ENCODE measurements at regions not wholly inside any gene's neighbourhood (a gene's known extent, or its start where the extent isn't known, plus 50 kb on each side); places are given as distances from the start of the nearest gene placed in this dataset.
"Not testable (repeated sequence)": the region's sequence is repeated elsewhere in the genome, so short reads cannot be mapped to it uniquely, and the experiment has no call there.

DNA sequence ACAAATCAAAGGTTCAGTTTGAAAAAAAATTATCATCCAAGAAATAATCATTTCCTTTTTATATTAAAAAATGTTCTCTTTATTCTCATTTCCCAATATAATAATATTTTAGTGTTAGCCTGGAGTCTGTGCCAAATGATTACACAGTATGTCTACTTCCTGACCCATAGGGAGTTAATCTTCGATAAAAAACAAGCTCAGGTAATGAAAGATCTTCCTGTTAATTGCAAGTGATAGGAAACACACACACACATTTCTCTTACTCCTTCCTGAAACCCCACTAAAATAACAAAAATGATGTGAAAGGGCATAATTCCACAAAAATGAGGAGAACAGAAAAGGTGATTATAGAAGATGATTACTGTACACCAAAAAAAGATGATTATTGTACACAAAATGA is 123.5 kb upstream of the CXADR start:
- DNase-seq: no peak

DNA sequence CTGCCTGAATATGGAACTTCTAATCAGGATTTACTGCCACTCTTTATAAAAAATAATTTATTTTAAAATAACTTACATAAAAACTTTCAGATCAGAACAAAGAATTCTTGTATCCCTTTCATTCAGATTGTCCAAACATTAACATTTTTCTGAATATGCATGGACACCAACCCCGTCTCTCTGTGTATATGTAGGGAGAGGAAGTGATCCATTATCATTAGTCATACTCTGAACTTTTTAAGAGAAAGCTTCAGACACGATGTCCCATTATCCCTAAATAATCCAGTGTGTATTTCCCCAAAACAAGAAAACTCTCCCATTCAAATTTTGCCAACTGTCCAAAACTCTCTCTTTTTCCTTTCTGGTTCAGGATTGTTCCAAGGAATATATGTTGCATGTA is 122.3 kb upstream of the CXADR start:
- no peak for DNase-seq

DNA sequence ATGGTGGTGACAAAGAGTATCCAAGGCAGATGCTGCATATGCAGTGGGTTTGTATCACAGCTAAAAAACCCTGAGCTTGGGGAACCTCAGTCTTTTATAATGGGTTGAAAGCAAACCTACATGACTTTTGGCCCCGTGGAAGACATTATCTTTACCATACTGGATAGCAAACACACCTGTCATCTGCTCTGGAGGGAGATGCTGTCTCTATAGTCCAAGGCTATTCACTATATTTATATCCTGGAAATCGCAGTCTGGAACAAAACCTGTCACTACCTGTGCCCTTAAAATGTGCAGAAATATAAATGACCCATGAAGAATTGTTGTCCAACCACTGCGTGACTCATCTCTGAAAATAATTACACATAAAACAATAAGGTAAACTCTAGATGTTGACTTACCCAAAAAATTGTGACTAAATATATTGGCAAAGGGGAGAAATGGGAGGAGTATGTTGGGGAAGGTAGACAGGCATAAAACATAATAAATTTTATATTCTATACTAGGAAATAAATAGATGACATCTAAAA is 121.0 kb upstream of the CXADR start:
- DNase-seq: no peak

DNA sequence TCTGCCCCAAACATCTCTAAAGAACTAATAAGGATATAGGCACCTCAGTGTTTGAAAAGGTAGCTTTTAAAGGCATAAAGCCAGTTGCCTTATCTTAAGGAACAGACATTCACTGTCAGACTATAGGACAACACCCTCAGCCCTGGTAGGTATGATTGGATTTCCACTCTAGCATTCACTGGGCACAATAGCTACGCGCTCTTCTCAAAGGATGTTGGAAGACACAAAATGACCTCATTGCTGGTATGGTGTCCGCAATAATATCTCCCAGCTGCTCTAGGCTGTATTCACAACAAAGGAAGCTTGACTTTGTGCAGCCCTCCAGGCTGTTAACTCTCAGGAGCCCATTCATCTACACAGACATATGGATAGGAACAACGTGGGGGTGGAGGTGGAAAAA is 119.4 kb upstream of the CXADR start:
- DNase-seq: no peak

DNA sequence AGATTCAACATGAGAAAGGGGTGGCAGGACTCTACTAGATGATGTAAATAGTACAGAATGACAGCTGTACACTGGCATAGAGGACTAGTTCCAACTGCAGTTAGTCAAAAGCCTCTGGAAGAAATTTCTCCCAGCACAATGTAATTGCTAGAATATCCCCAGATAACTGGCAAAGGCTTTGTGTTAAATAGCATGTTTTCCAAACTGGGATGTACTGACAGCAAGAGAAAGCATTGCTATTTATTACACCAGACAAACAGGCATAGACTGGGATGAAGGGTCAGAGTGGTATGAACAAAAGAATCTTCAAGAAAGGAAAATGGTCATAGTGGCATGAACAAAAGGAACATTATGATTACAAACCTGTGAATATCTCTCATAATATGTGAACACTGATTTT is 115.9 kb upstream of the CXADR start:
- no peak for DNase-seq

DNA sequence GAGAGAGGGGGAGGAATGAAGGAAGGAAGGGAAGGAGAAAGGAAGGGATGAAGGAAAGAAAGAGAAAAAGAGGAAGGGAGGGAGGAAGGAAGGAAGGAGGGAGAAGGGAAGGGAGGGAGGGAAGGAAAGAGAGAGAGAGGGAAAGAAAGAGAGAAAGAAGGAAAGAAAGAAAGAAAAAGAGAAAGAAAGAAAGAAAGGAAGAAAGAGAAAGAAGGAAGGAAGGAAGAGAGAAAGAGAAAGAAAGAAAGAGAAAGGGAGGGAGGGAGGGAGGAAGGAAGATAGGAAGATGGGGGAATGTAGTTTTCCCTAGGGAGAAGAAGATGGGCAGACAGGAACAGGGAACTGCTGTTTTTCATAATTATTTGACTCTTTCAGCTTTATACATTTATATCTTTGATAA is 115.1 kb upstream of the CXADR start:
- DNase-seq: no peak

DNA sequence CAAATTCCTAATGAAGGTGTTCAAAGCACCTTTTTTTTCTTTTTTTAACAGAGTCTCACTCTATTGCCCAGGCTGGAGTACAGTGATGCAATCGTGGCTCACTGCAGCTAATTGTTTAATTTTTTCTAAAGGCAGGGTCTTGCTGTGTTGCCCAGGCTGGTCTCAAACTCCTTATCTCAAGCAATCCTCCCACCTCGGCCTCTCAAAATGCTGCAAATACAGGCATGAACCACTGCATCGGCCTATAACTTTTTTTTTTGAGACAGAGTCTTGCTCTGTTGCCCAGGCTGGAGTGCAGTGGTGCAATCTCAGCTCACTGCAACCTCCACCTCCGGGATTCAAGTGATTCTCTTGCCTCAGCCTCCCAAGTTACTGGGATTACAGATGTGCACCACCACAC is 113.9 kb upstream of the CXADR start:
- not testable (repeated sequence) for DNase-seq

DNA sequence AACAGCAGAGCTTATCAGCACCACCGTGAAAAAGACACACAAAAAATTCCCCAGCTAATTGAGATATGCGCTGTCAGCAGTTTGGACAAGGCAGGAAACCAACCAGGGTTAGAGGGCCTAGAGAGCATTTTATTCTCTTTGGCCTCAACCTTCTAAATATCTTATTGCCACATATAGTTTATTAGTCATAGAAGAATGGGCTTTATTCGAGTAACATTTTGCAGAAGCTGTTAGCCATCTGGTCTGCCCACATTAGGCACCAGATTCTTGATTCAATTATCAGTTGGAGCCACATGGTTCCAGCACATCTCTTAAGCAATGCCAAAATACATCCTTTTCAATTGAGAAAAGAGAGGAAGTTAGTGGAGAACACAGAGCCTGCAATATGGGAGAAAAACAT is 109.9 kb upstream of the CXADR start:
- no peak for DNase-seq

DNA sequence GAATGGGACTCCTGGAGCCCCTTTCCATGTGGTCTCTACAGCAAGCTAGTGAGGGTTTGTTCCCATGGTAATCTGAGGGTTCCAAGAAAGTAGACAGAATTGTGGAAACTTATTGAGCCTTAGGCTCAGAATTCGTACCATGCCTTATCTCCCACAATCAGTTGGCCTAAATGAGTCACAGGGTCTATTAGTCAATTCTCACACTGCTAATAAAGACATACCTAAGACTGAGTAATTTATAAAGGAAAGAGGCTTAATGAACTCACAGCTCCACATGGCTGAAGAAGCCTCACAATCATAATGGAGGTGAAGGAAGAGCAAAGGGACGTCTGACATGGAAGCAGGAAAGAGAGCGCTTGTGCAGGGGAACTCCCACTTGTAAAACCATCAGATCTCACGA is 106.6 kb upstream of the CXADR start:
- no peak for DNase-seq

DNA sequence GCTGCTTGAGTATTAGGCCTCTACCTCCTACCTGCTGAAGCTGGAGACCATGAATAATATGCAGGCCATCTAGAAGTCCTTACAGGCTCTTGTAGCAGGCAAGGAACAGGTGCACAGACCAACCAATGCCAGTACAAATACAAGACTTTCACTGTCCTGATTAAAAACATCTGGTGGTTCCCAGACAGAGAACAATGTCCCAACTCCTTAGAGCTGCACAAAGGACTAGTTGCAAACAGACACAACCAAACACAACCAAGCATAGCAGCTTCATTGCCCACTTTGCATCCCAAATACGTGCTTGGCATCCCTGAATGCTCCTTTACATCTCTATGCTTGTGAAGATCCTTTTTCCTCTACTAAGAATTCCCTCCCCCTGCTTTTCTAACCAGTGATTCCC is 98.1 kb upstream of the CXADR start:
- DNase-seq: no peak

DNA sequence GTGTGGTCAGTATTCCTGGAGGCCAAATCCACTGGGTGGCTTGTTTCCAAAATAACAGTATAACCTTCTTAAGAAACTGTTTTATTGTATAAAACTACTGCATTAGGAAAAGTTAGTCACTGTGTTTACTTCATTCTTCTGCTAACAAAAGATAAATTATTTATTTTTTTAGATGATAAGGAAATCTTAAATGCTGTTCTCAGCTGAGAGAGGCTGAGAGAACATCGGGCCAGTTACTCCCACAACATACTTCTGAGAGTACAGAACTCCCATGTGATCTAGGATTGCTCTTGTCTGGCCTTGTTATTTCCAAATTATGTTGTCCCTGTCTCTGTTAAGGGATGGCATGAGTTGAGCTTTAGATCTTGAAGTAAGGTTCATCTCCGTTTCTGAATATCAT is 96.7 kb upstream of the CXADR start:
- DNase-seq: no peak

DNA sequence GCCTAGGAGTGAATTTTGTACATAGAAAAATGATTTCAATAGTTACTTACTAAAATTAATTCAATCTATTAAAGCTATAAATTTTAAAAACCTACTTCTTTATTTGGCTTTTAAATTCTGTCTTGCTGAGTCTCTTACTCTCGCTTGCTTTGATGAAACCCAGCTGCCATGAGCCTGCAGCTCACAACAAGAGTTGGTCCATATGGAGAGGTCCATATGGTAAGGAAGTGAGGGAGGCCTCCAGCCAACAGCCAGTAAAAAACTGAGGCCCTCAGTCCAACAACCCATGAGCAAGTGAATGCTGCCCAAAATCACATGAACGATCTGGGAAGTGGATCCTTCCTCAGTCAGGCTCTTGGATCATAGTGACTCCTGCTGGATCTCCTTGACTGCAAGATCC is 89.9 kb upstream of the CXADR start:
- no peak for DNase-seq

DNA sequence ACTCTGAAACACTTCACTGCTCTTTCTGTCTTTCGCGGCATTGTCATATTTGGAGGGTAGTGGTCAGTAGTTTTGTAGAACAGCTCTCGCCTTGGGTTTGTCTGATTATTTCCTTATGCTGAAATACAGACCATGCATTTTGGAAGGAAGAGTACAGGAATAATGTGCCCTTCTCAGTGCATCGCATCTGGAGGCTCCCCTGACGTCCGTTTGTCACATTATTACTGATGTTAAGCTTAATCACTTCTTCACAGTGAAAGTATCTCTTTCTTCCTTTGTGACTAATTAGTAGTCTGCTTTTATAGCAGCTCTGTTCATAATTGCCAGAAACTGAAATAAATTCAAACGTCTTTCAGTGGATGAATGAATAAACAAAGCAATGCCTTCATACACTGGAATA is 85.7 kb upstream of the CXADR start:
- no peak for DNase-seq

DNA sequence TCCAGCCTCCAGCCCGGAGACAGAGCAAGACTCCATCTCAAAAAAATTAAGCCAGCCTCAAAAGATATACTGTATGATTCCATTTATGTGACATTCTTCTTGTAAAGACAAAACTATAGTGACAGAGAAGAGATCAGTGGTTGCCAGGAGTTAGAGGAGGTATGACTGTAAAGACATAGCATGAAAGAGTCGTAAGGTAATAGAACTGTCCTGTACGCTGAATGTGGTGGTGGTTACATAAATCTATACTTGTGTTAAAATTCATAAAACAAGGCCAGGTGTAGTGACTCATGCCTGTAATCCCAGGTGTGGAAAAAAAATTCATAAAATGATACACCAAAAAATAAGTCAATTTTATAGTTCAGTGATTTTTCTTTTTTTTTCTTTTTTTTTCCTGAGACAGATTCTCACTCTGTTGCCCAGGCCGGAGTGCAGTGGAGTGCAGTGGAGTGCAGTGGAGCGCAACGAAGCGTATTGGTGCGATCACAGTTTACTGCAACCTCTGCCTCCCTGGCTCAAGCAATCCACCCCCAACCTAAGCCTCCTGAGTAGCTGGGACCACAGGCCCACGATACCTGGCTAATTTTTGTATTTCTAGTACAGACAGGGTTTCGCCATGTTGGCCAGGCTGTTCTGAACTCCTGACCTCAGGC is 84.9 kb upstream of the CXADR start:
- no peak for DNase-seq

DNA sequence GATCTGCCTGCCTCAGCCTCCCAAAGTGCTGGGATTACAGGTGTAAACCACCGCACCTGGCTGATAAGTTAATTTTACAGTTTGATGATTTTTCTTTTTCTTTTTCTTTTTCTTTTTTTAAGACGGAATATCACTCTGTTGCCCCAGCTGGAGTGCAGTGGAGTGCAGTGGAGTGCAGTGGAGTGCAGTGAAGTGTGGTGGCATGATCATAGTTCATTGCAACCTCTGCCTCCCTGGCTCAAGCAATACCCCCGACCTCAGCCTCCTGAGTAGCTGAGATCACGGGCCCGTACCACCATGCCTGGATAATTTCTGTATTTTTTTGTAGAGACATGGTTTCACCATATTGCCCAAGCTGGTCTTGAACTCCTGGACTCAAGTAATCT is 84.4 kb upstream of the CXADR start:
- DNase-seq: no peak

DNA sequence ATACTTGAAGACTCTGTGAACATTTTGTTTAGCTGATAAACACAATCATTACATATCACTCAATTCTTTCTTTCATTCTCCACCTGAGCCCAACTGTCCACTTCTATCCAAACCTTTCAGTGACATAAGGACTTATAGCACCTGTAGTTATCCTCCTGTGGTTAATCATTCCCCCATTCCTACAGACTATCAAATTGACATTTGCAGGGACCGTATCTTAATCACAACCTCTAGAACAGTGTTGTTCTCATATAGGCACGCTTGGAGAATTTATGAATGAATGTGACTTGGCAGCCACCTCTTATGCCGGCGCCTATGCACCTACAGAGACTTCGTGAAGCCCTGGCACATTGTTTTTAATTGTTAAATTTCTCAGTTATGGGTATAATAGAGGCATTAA is 83.9 kb upstream of the CXADR start:
- no peak for DNase-seq

DNA sequence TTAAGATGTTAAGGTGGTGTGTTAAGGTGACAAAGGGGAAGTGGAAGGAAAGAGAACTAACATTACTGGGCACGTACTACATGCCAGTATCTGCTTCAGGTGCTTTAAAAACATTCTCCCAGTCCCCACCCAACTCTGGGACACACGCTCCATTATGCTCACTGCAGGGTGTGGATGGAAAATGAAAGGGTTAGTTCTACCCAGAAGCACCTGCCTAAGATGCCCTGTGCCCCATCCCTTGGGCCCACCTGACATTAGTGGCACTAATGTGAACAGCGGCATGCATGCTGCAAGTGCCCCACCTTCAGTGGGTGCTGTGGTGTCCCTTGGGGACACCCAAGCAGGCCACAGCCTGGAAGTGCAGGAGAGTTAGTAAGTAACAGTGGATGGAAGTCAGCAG is 82.9 kb upstream of the CXADR start:
- no peak for DNase-seq

DNA sequence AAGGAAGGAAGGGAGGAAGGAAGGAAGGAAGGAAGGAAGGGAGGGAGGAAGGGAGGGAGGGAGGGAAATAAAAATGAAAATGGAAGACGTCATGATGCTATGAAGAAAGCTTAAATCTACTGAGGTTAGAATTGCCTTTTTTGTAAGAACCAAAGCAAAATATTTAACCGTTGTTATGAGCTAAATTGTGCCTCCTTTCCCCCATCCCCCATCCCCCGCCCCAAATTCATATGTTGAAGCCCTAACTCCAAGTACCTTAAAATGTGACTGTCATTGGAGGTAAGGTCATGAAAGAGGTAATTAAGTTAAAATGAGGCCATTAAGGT is 80.1 kb upstream of the CXADR start:
- no peak for DNase-seq

DNA sequence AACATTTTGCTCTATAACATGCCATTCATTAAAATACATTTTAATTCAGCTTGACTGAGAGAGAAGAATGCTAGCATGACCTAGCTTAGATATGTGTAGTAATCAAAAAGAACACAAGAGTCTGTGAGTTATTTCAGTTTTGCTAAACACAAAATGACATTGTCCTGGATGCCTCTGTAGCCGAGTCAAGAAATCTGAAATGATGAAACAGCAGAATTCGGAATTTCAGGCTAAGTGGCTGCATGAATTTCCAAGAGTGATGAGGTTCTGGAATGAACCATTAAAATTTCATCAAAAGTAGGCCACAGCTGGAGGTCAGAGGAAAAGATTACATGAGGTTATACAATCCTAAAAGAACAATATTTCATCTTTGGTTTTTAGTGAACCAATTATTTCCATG is 79.1 kb upstream of the CXADR start:
- no peak for DNase-seq

DNA sequence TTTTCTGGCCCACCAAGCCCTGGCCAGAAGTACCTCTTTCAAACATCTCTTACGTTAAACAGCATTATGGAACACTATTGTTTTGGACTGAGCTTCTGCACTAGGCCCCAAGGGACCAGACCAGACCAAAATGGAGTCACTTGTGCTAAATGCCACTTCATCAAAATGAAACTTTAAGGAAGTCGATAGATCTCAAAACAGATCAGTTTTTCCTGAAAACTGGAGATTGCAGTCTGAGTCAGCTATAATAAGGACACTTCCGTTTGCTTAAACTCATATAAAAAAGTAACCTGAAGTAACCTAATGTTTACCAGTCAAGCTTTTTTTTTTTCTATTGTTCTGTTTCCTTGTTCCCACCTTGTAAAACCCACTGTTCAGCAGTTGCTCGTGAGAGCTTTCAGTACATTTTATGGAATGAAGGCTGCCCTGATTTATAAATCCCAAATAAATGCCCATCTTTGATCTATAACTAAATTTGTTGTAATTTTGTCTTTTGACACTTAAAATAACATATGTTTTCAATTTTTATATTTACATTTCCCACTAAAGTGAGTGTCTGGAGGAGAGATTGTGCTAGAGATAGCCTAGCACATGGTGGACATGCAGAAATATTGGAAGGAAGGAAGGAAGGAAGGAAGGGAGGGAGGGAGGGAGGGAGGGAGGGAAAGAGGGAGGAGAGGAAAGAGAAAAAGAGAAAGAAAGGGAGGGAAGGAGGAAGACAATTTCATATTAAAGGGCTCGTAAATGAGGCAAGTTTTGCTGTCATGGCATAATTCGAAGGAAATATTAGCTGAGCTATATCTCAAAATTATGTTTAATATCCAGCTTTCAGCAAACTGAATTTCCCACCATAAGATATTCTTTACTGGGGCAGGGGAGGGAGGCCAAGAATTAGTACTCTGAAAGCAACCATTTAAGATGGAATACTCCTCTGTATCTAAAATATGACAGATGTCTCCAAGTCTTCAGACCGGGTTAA is 77.0 kb upstream of the CXADR start:
- DNase-seq: no peak

DNA sequence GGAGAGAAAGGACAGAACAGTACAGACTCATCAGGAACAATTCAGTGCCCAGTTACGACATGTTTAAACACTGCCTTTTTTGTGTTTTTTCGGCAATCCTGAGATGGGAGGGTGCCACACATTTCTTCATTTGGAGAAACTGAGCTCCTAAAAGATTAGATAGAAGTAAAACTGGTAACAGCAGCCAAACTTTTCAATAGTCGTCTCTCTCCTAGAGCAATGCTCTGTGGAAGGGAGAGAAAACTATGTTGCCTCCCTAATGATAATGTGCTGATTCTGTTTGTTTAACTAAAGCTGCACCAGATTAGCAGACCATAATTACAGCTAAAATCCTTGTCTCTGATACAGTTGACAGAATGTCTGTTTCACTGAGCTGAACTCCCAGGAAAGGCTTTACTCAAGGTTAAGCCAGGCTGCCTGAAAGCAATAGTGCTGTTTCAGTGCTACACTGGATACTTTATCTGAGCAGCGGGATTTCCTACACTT is 76.2 kb upstream of the CXADR start:
- DNase-seq: no peak

DNA sequence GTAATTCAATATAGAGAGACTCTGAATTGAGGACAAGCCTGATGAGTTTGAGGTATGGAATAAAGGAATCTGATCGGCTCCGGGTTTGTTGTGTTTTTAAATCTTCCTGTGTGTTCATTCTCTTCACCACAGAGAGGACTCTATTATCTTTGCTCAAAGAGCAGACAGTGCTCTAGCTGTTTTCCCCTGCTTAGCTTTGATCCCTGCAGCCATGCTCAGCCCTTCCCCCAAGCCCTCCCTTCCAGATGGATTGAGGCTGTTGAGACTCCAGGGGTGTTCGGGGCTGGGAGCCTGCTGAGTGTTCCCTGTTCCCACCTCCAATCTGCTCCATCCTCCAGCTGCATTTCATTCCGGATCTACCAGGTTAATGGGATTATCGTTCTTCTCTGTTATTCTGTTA is 74.2 kb upstream of the CXADR start:
- DNase-seq: no peak

DNA sequence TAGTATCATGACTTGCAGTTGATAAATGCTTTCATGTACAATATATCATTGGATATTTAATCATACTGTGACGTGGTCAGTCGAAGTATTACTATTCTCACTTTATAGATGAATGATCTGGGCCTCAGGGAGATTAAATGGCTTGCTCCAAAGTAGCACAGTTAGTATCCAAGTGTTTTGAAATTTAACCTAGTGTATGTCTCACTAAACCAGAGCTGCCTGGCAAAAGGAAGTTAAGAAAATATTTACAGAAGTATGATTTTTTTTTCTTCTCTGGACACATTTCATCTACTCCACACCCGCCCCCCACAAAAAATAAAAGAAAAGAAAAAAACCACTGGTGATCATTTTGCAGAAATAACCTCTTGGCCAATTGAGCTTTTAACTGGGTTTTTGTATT is 71.9 kb upstream of the CXADR start:
- DNase-seq: no peak

DNA sequence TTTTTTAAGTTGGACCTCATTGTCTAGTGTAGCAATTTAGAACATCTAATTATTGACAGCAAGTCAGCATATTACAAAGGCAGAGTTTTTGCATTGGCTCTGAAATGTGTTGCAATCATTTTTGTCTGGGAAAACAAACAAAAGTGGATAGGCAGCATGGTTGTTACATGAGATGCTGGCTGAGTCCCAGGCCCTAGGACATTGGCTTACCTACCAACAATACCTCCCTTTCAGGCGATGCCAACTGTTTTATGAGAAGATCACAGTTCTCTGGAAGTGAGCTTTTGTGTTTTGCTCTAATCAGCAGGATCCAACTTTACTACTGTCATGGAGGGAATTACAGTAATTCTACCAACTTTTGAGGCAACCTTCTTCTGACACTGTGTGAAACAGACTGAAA is 71.5 kb upstream of the CXADR start:
- DNase-seq: no peak

Data from activated CD4-positive, alpha-beta T cell treated with anti-CD3 and anti-CD28 coated beads for 48 hours (primary cell).